Left hindlimb (tissue), 1 donor: ENCODE measurements at regions not wholly inside any gene's neighbourhood (a gene's known extent, or its start where the extent isn't known, plus 50 kb on each side); places are given as distances from the start of the nearest gene placed in this dataset.

ENCODE experiments used
- DNase-seq: peaks from one replicate; pipeline ENCODE4 v3.0.0-alpha.2; 2018

- DNase-seq = no peak
Measured at GRCh38 chr15:94177112-94177511, 54.2 kb upstream of the MCTP2 start.

- DNase-seq = no peak
Measured at GRCh38 chr15:94175420-94175819, 55.9 kb upstream of the MCTP2 start.

GRCh38 chr15:94174399-94174802 is 57.0 kb upstream of the MCTP2 start:
- no peak for DNase-seq

- DNase-seq = no peak
Measured at GRCh38 chr15:94168250-94168649, 63.1 kb upstream of the MCTP2 start.

- no peak for DNase-seq
Measured at GRCh38 chr15:94164971-94165370, 66.4 kb upstream of the MCTP2 start.

- peak; percentile 47 for DNase-seq
Measured at GRCh38 chr15:94164202-94164807, 67.1 kb upstream of the MCTP2 start.

GRCh38 chr15:94162939-94163338 is 68.4 kb upstream of the MCTP2 start:
- no peak for DNase-seq

GRCh38 chr15:94154255-94154654 is 77.1 kb upstream of the MCTP2 start:
- DNase-seq = no peak

- DNase-seq = no peak
Measured at GRCh38 chr15:94145046-94145445, 86.3 kb upstream of the MCTP2 start.

GRCh38 chr15:94141802-94142201 is 89.6 kb upstream of the MCTP2 start:
- DNase-seq = no peak

GRCh38 chr15:94135486-94136147 is 95.7 kb upstream of the MCTP2 start:
- no peak for DNase-seq

GRCh38 chr15:94131875-94132274 is 99.5 kb upstream of the MCTP2 start:
- DNase-seq = no peak

- no peak for DNase-seq
Measured at GRCh38 chr15:94130504-94130903, 100.9 kb upstream of the MCTP2 start.

- no peak for DNase-seq
Measured at GRCh38 chr15:94127006-94127405, 104.4 kb upstream of the MCTP2 start.

- no peak for DNase-seq
Measured at GRCh38 chr15:94125698-94126097, 105.7 kb upstream of the MCTP2 start.

- DNase-seq = no peak
Measured at GRCh38 chr15:94125156-94125555, 106.2 kb upstream of the MCTP2 start.

GRCh38 chr15:94122516-94122915 is 108.8 kb upstream of the MCTP2 start:
- DNase-seq = no peak

- peak; percentile 85 for DNase-seq
Measured at GRCh38 chr15:94119923-94120775, 111.2 kb upstream of the MCTP2 start.

- peak; percentile 57 for DNase-seq
Measured at GRCh38 chr15:94119298-94119811, 112.0 kb upstream of the MCTP2 start.

GRCh38 chr15:94110476-94111130 is 120.8 kb upstream of the MCTP2 start:
- no peak for DNase-seq

- no peak for DNase-seq
Measured at GRCh38 chr15:94107652-94108051, 123.7 kb upstream of the MCTP2 start.

- no peak for DNase-seq
Measured at GRCh38 chr15:94105760-94106159, 125.6 kb upstream of the MCTP2 start.

GRCh38 chr15:94100863-94101262 is 130.5 kb upstream of the MCTP2 start:
- DNase-seq = no peak
